AG04449 (cell line): ENCODE measurements at regions not wholly inside any gene's neighbourhood (a gene's known extent, or its start where the extent isn't known, plus 50 kb on each side); places are given as distances from the start of the nearest gene placed in this dataset.

Experiments used
- CTCF ChIA-PET: fragments of 350-600 bp; formaldehyde crosslinking; extraction: SDS; loops from one replicate; lab custom pipeline; 2021; ENCODE audit warnings: antibody characterized with exemption; lab: Yijun Ruan, JAX
- POLR2A ChIA-PET: fragments of 400-600, 350-600 bp; formaldehyde crosslinking; extraction: SDS; loops from one replicate; lab custom pipeline; 2020; ENCODE audit warnings: antibody characterized with exemption, inconsistent platforms; lab: Yijun Ruan, JAX
- DNase-seq: peaks from one replicate; pipeline ENCODE4 v3.0.0-alpha.2; 2010; ENCODE audit warnings: low read depth, low spot score
- H3K4me3 ChIP-seq: 2 replicates; pipeline ENCODE4 v1.5.1; 2011; ENCODE audit warnings: low read depth, mild to moderate bottlenecking, control low read depth, low read length
- TF ChIP-seq, protein P1 (sequence below): IDR thresholded peaks from one replicate; pipeline ENCODE4 v1.5.1; 2011; ENCODE audit warnings: mild to moderate bottlenecking, moderate library complexity, low read length, control low read depth, inconsistent platforms; ENCODE audit not compliant: insufficient read depth; ENCODE audit errors: missing control alignments

- no peak overlapping the region for H3K4me3 ChIP-seq
- CTCF ChIA-PET: no interaction called here
- no peak for DNase-seq
- POLR2A ChIA-PET: no interaction called here
- TF ChIP-seq, protein P1, sequence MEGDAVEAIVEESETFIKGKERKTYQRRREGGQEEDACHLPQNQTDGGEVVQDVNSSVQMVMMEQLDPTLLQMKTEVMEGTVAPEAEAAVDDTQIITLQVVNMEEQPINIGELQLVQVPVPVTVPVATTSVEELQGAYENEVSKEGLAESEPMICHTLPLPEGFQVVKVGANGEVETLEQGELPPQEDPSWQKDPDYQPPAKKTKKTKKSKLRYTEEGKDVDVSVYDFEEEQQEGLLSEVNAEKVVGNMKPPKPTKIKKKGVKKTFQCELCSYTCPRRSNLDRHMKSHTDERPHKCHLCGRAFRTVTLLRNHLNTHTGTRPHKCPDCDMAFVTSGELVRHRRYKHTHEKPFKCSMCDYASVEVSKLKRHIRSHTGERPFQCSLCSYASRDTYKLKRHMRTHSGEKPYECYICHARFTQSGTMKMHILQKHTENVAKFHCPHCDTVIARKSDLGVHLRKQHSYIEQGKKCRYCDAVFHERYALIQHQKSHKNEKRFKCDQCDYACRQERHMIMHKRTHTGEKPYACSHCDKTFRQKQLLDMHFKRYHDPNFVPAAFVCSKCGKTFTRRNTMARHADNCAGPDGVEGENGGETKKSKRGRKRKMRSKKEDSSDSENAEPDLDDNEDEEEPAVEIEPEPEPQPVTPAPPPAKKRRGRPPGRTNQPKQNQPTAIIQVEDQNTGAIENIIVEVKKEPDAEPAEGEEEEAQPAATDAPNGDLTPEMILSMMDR: no peak
These were observed 470.3 kb downstream of the OMA1 start for GRCh38 chr1:58076258-58076657.

DNA sequence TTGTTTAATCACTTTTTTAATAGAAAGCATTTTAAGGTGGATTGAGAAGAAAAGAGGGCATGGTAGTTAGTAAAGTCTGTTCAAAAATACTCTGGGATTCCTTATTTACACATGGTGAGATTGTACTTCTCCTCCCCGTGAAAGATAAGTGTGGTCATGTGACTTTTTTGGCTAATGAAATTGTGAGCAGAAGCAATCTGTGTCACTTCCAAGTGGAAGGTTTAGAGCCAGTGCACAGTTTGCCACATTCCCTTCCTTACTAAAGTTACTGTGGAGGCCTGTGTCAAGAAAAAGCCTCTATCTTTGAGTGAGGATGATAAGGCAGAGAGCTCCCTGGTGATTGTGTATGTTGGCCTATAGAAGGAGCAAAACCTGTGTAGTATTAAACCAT is 471.3 kb downstream of the OMA1 start:
- no peak overlapping the region for H3K4me3 ChIP-seq
- ChIA-PET POLR2A (no interaction called here), CTCF (no interaction called here)
- DNase-seq: no peak
- TF ChIP-seq, protein P1: no peak

- DNase-seq: no peak
- TF ChIP-seq, protein P1: no peak
- ChIA-PET POLR2A (no interaction called here), CTCF (no interaction called here)
- no peak overlapping the region for H3K4me3 ChIP-seq
These were observed 474.1 kb downstream of the OMA1 start for GRCh38 chr1:58072450-58072849.

DNA sequence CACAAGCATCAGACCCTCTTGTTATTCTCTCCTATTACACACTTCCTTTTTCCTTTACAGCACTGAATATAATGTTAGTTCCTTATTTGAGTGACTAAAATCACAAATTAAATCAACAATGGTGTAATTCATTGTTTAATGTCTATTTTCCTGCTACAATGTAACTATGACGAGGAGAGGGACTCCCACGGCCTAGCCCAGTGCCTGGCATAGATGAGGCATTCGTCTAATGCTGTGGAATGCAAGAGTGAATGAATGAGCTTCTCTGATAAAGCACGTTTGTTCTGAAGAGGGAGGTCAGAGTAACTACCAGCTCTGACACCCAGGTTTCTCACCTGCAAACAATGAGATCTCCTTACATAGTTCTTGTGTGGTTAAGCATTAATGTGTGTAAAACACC is 479.4 kb downstream of the OMA1 start:
- DNase-seq: no peak
- CTCF ChIA-PET: no interaction called here
- no peak overlapping the region for H3K4me3 ChIP-seq
- POLR2A ChIA-PET: no interaction called here
- TF ChIP-seq, protein P1: no peak

- no peak overlapping the region for H3K4me3 ChIP-seq
- TF ChIP-seq, protein P1: no peak
- no peak for DNase-seq
- ChIA-PET POLR2A (no interaction called here), CTCF (no interaction called here)
These were observed 481.0 kb downstream of the OMA1 start for GRCh38 chr1:58065520-58065919.

- POLR2A ChIA-PET: no interaction called here
- CTCF ChIA-PET: no interaction called here
- TF ChIP-seq, protein P1: no peak
- no peak overlapping the region for H3K4me3 ChIP-seq
- no peak for DNase-seq
These were observed 482.4 kb downstream of the OMA1 start for GRCh38 chr1:58064166-58064565.
